HEK293 (cell line): ENCODE measurements at regions not wholly inside any gene's neighbourhood (a gene's known extent, or its start where the extent isn't known, plus 50 kb on each side); places are given as distances from the start of the nearest gene placed in this dataset.

ENCODE experiments used
- CTCF ChIA-PET: fragments of 350-600 bp; formaldehyde crosslinking; extraction: SDS; loops from one replicate; lab custom pipeline; 2021; ENCODE audit warnings: antibody characterized with exemption; lab: Yijun Ruan, JAX
- POLR2A ChIA-PET: fragments of 300-600 bp; formaldehyde crosslinking; extraction: SDS; loops from one replicate; lab custom pipeline; 2020; ENCODE audit warnings: antibody characterized with exemption, inconsistent platforms; lab: Yijun Ruan, JAX
- H3K27ac ChIP-seq: fragments of 200-500 bp; sonication (Bioruptor generic); 2 replicates; pipeline ENCODE4 v1.5.1; 2014; ENCODE audit warnings: low read depth, low read length, control low read depth, inconsistent platforms; ENCODE audit errors: extremely low read depth
- H3K36me3 ChIP-seq, 2 experiments: fragments of 200-500 bp in 1 of 2; sonication (Bioruptor generic) in 1 of 2; 1 replicate in 1 of 2; 2 replicates in 1 of 2; pipeline ENCODE4 v1.5.1; 2014 to 2017; ENCODE audit warnings: inconsistent platforms in 2 of 2, low read length in 2 of 2; ENCODE audit not compliant: control insufficient read depth in 2 of 2, insufficient read depth in 1 of 2
- H3K4me1 ChIP-seq: fragments of 200-500 bp; sonication (Bioruptor generic); 2 replicates; pipeline ENCODE4 v1.5.1; 2014; ENCODE audit warnings: mild to moderate bottlenecking, low read length, inconsistent platforms; ENCODE audit not compliant: control insufficient read depth, insufficient read depth
- H3K4me3 ChIP-seq: 2 replicates; pipeline ENCODE4 v1.5.1; 2011; ENCODE audit warnings: low read depth, mild to moderate bottlenecking, control low read depth, low read length, moderate library complexity
- H3K9me3 ChIP-seq: fragments of 200-500 bp; sonication (Bioruptor generic); 2 replicates; pipeline ENCODE4 v1.5.1; 2014; ENCODE audit warnings: low read depth, low read length, inconsistent platforms; ENCODE audit not compliant: control insufficient read depth, insufficient read depth
- AEBP2 ChIP-seq: fragments of 450-650 bp; formaldehyde crosslinking; IDR thresholded peaks from 2 replicates; pipeline ENCODE4 v1.5.1; 2016; ENCODE audit warnings: missing biosample characterization, missing genetic modification characterization, borderline replicate concordance
- ELK4 ChIP-seq: IDR thresholded peaks from 2 replicates; pipeline ENCODE4 v1.6.1; 2011; ENCODE audit warnings: mild to moderate bottlenecking, low read depth, low read length, borderline replicate concordance
- GLI4 ChIP-seq: fragments of 450-650 bp; formaldehyde crosslinking; IDR thresholded peaks from 2 replicates; pipeline ENCODE4 v1.5.1; 2016; ENCODE audit warnings: missing biosample characterization, missing genetic modification characterization
- HOXA7 ChIP-seq: sonication (generic); formaldehyde crosslinking; IDR thresholded peaks from 2 replicates; pipeline ENCODE4 v1.8.1; 2022; ENCODE audit warnings: missing genetic modification reagents, borderline replicate concordance
- KLF1 ChIP-seq: fragments of 450-650 bp; formaldehyde crosslinking; IDR thresholded peaks from 2 replicates; pipeline ENCODE4 v1.5.1; 2016; ENCODE audit warnings: missing biosample characterization, missing genetic modification characterization
- KLF7 ChIP-seq: fragments of 450-650 bp; formaldehyde crosslinking; IDR thresholded peaks from 2 replicates; pipeline ENCODE4 v1.5.1; 2016; ENCODE audit warnings: missing biosample characterization, missing genetic modification characterization, borderline replicate concordance
- PRDM4 ChIP-seq: fragments of 450-650 bp; formaldehyde crosslinking; IDR thresholded peaks from 2 replicates; pipeline ENCODE4 v1.5.1; 2017; ENCODE audit warnings: missing biosample characterization, missing genetic modification characterization
- SCRT2 ChIP-seq: fragments of 450-650 bp; formaldehyde crosslinking; IDR thresholded peaks from 2 replicates; pipeline ENCODE4 v1.5.1; 2016; ENCODE audit warnings: missing biosample characterization, missing genetic modification characterization
- ZFP69B ChIP-seq: fragments of 450-650 bp; formaldehyde crosslinking; IDR thresholded peaks from 2 replicates; pipeline ENCODE4 v1.5.1; 2016; ENCODE audit warnings: missing biosample characterization, missing genetic modification characterization
- ZNF146 ChIP-seq: fragments of 450-650 bp; formaldehyde crosslinking; IDR thresholded peaks from 2 replicates; pipeline ENCODE4 v1.5.1; 2016; ENCODE audit warnings: missing biosample characterization, missing genetic modification characterization
- ZNF324 ChIP-seq: fragments of 450-650 bp; formaldehyde crosslinking; IDR thresholded peaks from 2 replicates; pipeline ENCODE4 v1.5.1; 2016; ENCODE audit warnings: missing biosample characterization, missing genetic modification characterization
- ZNF341 ChIP-seq: fragments of 450-650 bp; formaldehyde crosslinking; IDR thresholded peaks from 2 replicates; pipeline ENCODE4; 2016; ENCODE audit warnings: low read depth, missing biosample characterization, missing genetic modification characterization
- ZNF362 ChIP-seq: fragments of 450-650 bp; formaldehyde crosslinking; IDR thresholded peaks from 2 replicates; pipeline ENCODE4 v1.5.1; 2016; ENCODE audit warnings: missing biosample characterization, missing genetic modification characterization
- ZNF416 ChIP-seq: fragments of 450-650 bp; formaldehyde crosslinking; IDR thresholded peaks from 2 replicates; pipeline ENCODE4 v1.5.1; 2016; ENCODE audit warnings: missing biosample characterization, missing genetic modification characterization
- ZNF488 ChIP-seq: fragments of 450-650 bp; formaldehyde crosslinking; IDR thresholded peaks from 2 replicates; pipeline ENCODE4 v1.5.1; 2016; ENCODE audit warnings: missing biosample characterization, missing genetic modification characterization
- ZNF580 ChIP-seq: fragments of 450-650 bp; formaldehyde crosslinking; IDR thresholded peaks from 2 replicates; pipeline ENCODE4 v1.5.1; 2016; ENCODE audit warnings: missing biosample characterization, missing genetic modification characterization
- ZNF600 ChIP-seq: fragments of 450-650 bp; formaldehyde crosslinking; IDR thresholded peaks from 2 replicates; pipeline ENCODE4 v1.5.1; 2016; ENCODE audit warnings: missing biosample characterization, missing genetic modification characterization
- ZNF639 ChIP-seq: fragments of 450-650 bp; formaldehyde crosslinking; IDR thresholded peaks from 2 replicates; pipeline ENCODE4 v1.5.1; 2016; ENCODE audit warnings: missing biosample characterization, missing genetic modification characterization
- ZNF776 ChIP-seq: fragments of 450-650 bp; formaldehyde crosslinking; IDR thresholded peaks from 2 replicates; pipeline ENCODE4 v1.5.0; 2017; ENCODE audit warnings: missing biosample characterization, missing genetic modification characterization, borderline replicate concordance

GRCh38 chr5:162410365-162410764 lies 342.8 kb downstream of the GABRG2 start (continued):
- TF ChIP-seq ZNF416 (no peak), ZNF600 (tag by site-specific recombination) (no peak), ELK4 (no peak)

- Histone ChIP-seq H3K9me3 (no peaks in the 10 kb centered on the region), H3K4me1 (no peaks in the 10 kb centered on the region), H3K27ac (no peak overlapping the region), H3K4me3 (no peak overlapping the region), H3K36me3 (no peaks in the 10 kb centered on the region)
- ChIA-PET POLR2A (no interaction called here), CTCF (no interaction called here)
- TF ChIP-seq PRDM4 (tag by site-specific recombination), result no peak
- TF ChIP-seq SCRT2 (tag by site-specific recombination), result no peak
- TF ChIP-seq ZNF639, result no peak
- no peak for TF ChIP-seq ZNF488 (tag by site-specific recombination)
- no peak for TF ChIP-seq ZNF362 (tag by site-specific recombination)
Observed at GRCh38 chr5:162429142-162429541, 361.6 kb downstream of the GABRG2 start.

GRCh38 chr5:162434281-162434680 lies 366.7 kb downstream of the GABRG2 start:
- POLR2A ChIA-PET, result no interaction called here
- TF ChIP-seq ZNF580 (no peak), AEBP2 (tag by site-specific recombination) (no peak), GLI4 (tag by site-specific recombination) (no peak), ZNF776 (no peak), ZNF324 (tag by site-specific recombination) (no peak), ZNF341 (tag by site-specific recombination) (no peak), ZFP69B (no peak), HOXA7 (no peak), KLF1 (tag by site-specific recombination) (no peak), ZNF146 (tag by site-specific recombination) (no peak), KLF7 (no peak)
- H3K4me1 ChIP-seq, result no peaks in the 10 kb centered on the region
- no peaks in the 10 kb centered on the region for H3K9me3 ChIP-seq
- CTCF ChIA-PET, result no interaction called here
- no peak overlapping the region for H3K27ac ChIP-seq
- H3K4me3 ChIP-seq, result no peak overlapping the region
- no peaks in the 10 kb centered on the region for H3K36me3 ChIP-seq
